ENCODE measurements at regions not wholly inside any gene's neighbourhood (a gene's known extent, or its start where the extent isn't known, plus 50 kb on each side); places are given as distances from the start of the nearest gene placed in this dataset.

GRCh38 chr17:13813347-13814240, 211.9 kb upstream of the HS3ST3A1 start:
- H3K4me3 ChIP-seq (ENCODE audit: low read depth, low read length), result no peak overlapping the region
- DNase-seq (ENCODE audit: low read depth), result peak; percentile 4
- TF ChIP-seq CTCF (IDR thresholded peaks at IDR 0.05; ENCODE audit: insufficient read depth, low read depth, low read length), result no peak

- no peak for DNase-seq (ENCODE audit: low read depth)
- no peak overlapping the region for H3K4me3 ChIP-seq (ENCODE audit: low read depth, low read length)
- TF ChIP-seq CTCF (IDR thresholded peaks at IDR 0.05; ENCODE audit: insufficient read depth, low read depth, low read length), result no peak
These were observed 221.0 kb upstream of the HS3ST3A1 start for GRCh38 chr17:13822700-13823099.

- no peak for TF ChIP-seq CTCF (IDR thresholded peaks at IDR 0.05; ENCODE audit: insufficient read depth, low read depth, low read length)
- no peak overlapping the region for H3K4me3 ChIP-seq (ENCODE audit: low read depth, low read length)
- no peak for DNase-seq (ENCODE audit: low read depth)
These were observed 223.9 kb upstream of the HS3ST3A1 start for GRCh38 chr17:13825526-13826040.

GRCh38 chr17:13827118-13827517, 225.4 kb upstream of the HS3ST3A1 start:
- H3K4me3 ChIP-seq (ENCODE audit: low read depth, low read length), result no peak overlapping the region
- no peak for DNase-seq (ENCODE audit: low read depth)
- TF ChIP-seq CTCF (IDR thresholded peaks at IDR 0.05; ENCODE audit: insufficient read depth, low read depth, low read length), result no peak

- no peak for TF ChIP-seq CTCF (IDR thresholded peaks at IDR 0.05; ENCODE audit: insufficient read depth, low read depth, low read length)
- H3K4me3 ChIP-seq (ENCODE audit: low read depth, low read length), result no peak overlapping the region
- peak; percentile 3 for DNase-seq (ENCODE audit: low read depth)
These were observed 232.2 kb upstream of the HS3ST3A1 start for GRCh38 chr17:13833921-13834320.

- no peak for DNase-seq (ENCODE audit: low read depth)
- H3K4me3 ChIP-seq (ENCODE audit: low read depth, low read length), result no peak overlapping the region
- TF ChIP-seq CTCF (IDR thresholded peaks at IDR 0.05; ENCODE audit: insufficient read depth, low read depth, low read length), result no peak
These were observed 233.4 kb upstream of the HS3ST3A1 start for GRCh38 chr17:13835151-13835550.

Measured in fibroblast of villous mesenchyme (primary cell).